Loucy (cell line): ENCODE measurements at regions not wholly inside any gene's neighbourhood (a gene's known extent, or its start where the extent isn't known, plus 50 kb on each side); places are given as distances from the start of the nearest gene placed in this dataset.

Experiments used
- CTCF ChIP-seq: fragments of 200-600 bp; sonication (generic); conservative IDR thresholded peaks from 2 replicates; pipeline ENCODE4 v1.5.1; 2014; ENCODE audit warnings: mild to moderate bottlenecking, antibody characterized with exemption, low read length
- EZH2phosphoT487 ChIP-seq: fragments of 200-600 bp; IDR thresholded peaks from 2 replicates; pipeline ENCODE4 v1.6.1; 2018; ENCODE audit warnings: antibody characterized with exemption, mild to moderate bottlenecking, moderate library complexity, borderline replicate concordance

- TF ChIP-seq CTCF (no peak), EZH2phosphoT487 (no peak)
These were observed 83.5 kb upstream of the ZNF184 start for GRCh38 chr6:27556406-27556805.
